SK-N-SH (cell line): ENCODE measurements at regions not wholly inside any gene's neighbourhood (a gene's known extent, or its start where the extent isn't known, plus 50 kb on each side); places are given as distances from the start of the nearest gene placed in this dataset.
"Not testable (repeated sequence)": the region's sequence is repeated elsewhere in the genome, so short reads cannot be mapped to it uniquely, and the experiment has no call there.

Source experiments
- CTCF ChIA-PET: fragments of 300-600, 350-600 bp; formaldehyde crosslinking; extraction: SDS; loops from one replicate; lab custom pipeline; 2021; lab: Yijun Ruan, JAX
- POLR2A ChIA-PET: fragments of 350-600 bp; sonication (Branson Sonifier 250); formaldehyde crosslinking; extraction: SDS; loops from one replicate; lab custom pipeline; 2020; ENCODE audit warnings: antibody characterized with exemption, inconsistent platforms; lab: Yijun Ruan, JAX
- DNase-seq: peaks from one replicate; pipeline ENCODE4 v3.0.0; 2012
- H2AFZ ChIP-seq: fragments of 200-600 bp; sonication (generic); 2 replicates; pipeline ENCODE4 v1.8.1; 2016; ENCODE audit warnings: antibody characterized with exemption, mild to moderate bottlenecking, low read depth
- H3F3A ChIP-seq: fragments of 200-600 bp; sonication (generic); replicated peaks from 2 replicates; pipeline ENCODE3; 2016; ENCODE audit warnings: antibody characterized with exemption, mild to moderate bottlenecking; ENCODE audit not compliant: insufficient read depth
- H3K27ac ChIP-seq, 2 experiments: fragments of 200-500 bp in 1 of 2; fragments of 200-600 bp in 1 of 2; sonication (Bioruptor generic) in 1 of 2; sonication (generic), shearing (Covaris generic) in 1 of 2; 2 replicates each; pipeline versions ENCODE4 v1.5.1 to v1.6.1; 2014 to 2016; ENCODE audit warnings: low read depth in 2 of 2, inconsistent platforms in 1 of 2, low read length in 1 of 2, mild to moderate bottlenecking in 1 of 2, mixed read lengths in 1 of 2
- H3K27me3 ChIP-seq: fragments of 200-600 bp; sonication (generic), shearing (Covaris generic); 2 replicates; pipeline ENCODE4 v1.6.1; 2016; ENCODE audit warnings: mixed run types; ENCODE audit not compliant: insufficient read depth
- H3K36me3 ChIP-seq, 2 experiments: fragments of 200-500 bp in 1 of 2; fragments of 200-600 bp in 1 of 2; sonication (Bioruptor generic) in 1 of 2; sonication (generic) in 1 of 2; replicated peaks in 1 of 2; 2 replicates each; pipeline versions ENCODE3 to v1.5.1; 2014 to 2016; ENCODE audit warnings: low read length in 1 of 2, mild to moderate bottlenecking in 1 of 2; ENCODE audit not compliant: insufficient read depth in 2 of 2, control insufficient read depth in 1 of 2
- H3K4me1 ChIP-seq, 2 experiments: fragments of 200-500 bp in 1 of 2; fragments of 200-600 bp in 1 of 2; sonication (Bioruptor generic) in 1 of 2; sonication (generic), shearing (Covaris generic) in 1 of 2; 2 replicates each; pipeline versions ENCODE4 v1.5.1 to v1.6.1; 2014 to 2016; ENCODE audit warnings: low read depth in 1 of 2, low read length in 1 of 2, mixed run types in 1 of 2; ENCODE audit not compliant: insufficient read depth in 2 of 2, control insufficient read depth in 1 of 2
- H3K4me2 ChIP-seq: fragments of 200-600 bp; sonication (generic), shearing (Covaris generic); 2 replicates; pipeline ENCODE4 v1.6.1; 2017; ENCODE audit warnings: mixed run types
- H3K4me3 ChIP-seq, 2 experiments: fragments of 200-500 bp in 1 of 2; fragments of 200-600 bp in 1 of 2; sonication (Bioruptor generic) in 1 of 2; sonication (generic), shearing (Covaris generic) in 1 of 2; 2 replicates each; pipeline versions ENCODE4 v1.5.1 to v1.8.1; 2014 to 2016; ENCODE audit warnings: low read depth in 2 of 2, inconsistent platforms in 1 of 2, low read length in 1 of 2, mild to moderate bottlenecking in 1 of 2, mixed read lengths in 1 of 2, moderate library complexity in 1 of 2
- H3K79me2 ChIP-seq: fragments of 200-600 bp; sonication (generic); 2 replicates; pipeline ENCODE4 v1.8.1; 2017; ENCODE audit warnings: mild to moderate bottlenecking; ENCODE audit not compliant: insufficient read depth
- H3K9ac ChIP-seq: fragments of 200-600 bp; sonication (generic); 2 replicates; pipeline ENCODE4 v1.6.1; 2017; ENCODE audit warnings: mixed run types
- H3K9me2 ChIP-seq: fragments of 200-600 bp; sonication (generic); 2 replicates; pipeline ENCODE4 v1.6.1; 2017; ENCODE audit warnings: mixed run types
- H3K9me3 ChIP-seq: fragments of 200-600 bp; sonication (generic); 2 replicates; pipeline ENCODE4 v1.6.1; 2017; ENCODE audit warnings: mixed run types, mild to moderate bottlenecking, moderate library complexity
- H4K20me1 ChIP-seq: fragments of 200-600 bp; sonication (generic); 2 replicates; pipeline ENCODE4 v1.6.1; 2017; ENCODE audit warnings: mild to moderate bottlenecking, mixed run types; ENCODE audit not compliant: insufficient read depth
- EZH2phosphoT487 ChIP-seq: fragments of 200-600 bp; sonication (generic); IDR thresholded peaks from 2 replicates; pipeline ENCODE4 v1.6.1; 2017; ENCODE audit warnings: low read depth, mixed run types, mild to moderate bottlenecking, antibody characterized with exemption, moderate library complexity, borderline replicate concordance
- RAD21 ChIP-seq: IDR thresholded peaks from 2 replicates; pipeline ENCODE4 v1.6.1; 2012; ENCODE audit warnings: mild to moderate bottlenecking, low read length
- WGBS: methylation state at CpG from one replicate; pipeline ENCODE4 v1.1.6; 2017; ENCODE audit warnings: low lambda C conversion rate; 5-methylcytosine and 5-hydroxymethylcytosine counted together
- TF ChIP-seq, protein P1 (sequence below): IDR thresholded peaks from 2 replicates; pipeline ENCODE4 v1.4.0; 2012; ENCODE audit warnings: low read depth, borderline replicate concordance
- TF ChIP-seq, protein P2 (sequence below): fragments of 150-350 bp; IDR thresholded peaks from 2 replicates; pipeline ENCODE4 v1.6.1; 2017; ENCODE audit warnings: antibody characterized with exemption, low read length, low read depth, borderline replicate concordance
- TF ChIP-seq, protein P3 (sequence below): IDR thresholded peaks from 2 replicates; pipeline ENCODE4 v1.4.0; 2012; ENCODE audit warnings: low read depth
- TF ChIP-seq, protein P4 (sequence below): fragments of 200-600 bp; sonication (generic); IDR thresholded peaks from 2 replicates; pipeline ENCODE4 v1.6.1; 2017; ENCODE audit warnings: antibody characterized with exemption, mild to moderate bottlenecking, moderate library complexity

DNA sequence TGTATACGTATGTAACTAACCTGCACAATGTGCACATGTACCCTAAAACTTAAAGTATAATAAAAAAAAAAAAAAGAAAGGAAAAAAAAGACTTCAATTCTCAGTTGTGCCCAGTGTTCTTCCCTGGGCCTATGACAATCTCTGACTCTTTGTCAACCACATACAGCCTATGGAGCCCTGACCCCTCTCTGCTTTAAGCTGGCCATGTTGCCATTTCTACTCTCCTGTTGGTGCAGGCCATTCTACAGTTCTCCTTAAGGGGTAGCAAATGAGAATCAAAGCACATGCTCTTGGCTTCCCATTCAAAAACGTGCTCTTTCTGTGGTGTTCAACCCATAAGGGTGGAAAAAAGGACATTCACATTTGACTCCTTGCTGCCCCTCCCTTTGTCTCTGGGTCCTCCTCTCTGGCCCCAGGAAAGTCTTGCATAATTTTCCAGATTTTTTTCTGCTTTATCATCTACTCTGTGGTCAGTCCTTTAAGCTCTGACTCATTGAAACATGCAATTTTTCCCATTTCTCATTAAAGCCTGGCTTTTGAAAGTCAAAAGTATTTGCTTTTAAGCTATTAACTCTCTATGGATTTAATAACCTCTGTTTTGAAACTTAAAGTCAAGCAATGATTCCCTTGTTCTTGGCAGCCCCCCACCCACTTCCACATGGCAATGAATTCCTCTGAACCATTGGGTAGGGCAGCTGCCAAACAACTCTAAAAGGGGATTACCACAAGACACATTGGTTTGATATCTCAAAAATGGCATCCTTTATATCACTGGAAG is 208.6 kb upstream of the MCHR2 start (continued):
- TF ChIP-seq, protein P1, sequence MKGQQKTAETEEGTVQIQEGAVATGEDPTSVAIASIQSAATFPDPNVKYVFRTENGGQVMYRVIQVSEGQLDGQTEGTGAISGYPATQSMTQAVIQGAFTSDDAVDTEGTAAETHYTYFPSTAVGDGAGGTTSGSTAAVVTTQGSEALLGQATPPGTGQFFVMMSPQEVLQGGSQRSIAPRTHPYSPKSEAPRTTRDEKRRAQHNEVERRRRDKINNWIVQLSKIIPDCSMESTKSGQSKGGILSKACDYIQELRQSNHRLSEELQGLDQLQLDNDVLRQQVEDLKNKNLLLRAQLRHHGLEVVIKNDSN: no peak
- no peak for TF ChIP-seq RAD21

DNA sequence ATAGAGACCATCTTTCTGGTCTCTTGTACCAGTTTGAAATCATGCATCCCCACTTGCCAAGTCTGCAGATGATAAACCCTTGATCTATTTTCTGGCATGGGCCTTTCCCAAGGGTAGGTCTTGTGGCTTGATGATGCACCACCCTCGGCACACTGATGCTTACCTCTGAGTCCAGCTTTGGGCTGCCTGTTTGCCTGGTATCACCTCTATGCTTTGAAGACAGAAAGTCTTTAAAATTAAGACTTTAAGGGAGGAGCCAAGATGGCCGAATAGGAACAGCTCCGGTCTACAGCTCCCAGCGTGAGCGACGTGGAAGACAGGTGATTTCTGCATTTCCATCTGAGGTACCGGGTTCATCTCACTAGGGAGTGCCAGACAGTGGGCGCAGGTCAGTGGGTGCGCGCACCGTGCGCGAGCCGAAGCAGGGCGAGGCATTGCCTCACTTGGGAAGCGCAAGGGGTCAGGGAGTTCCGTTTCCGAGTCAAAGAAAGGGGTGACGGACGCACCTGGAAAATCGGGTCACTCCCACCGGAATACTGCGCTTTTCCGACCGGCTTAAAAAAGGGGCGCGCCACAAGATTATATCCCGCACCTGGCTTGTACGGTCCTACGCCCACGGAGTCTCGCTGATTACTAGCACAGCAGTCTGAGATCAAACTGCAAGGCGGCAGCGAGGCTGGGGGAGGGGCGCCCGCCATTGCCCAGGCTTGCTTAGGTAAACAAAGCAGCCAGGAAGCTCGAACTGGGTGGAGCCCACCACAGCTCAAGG is 202.4 kb upstream of the MCHR2 start:
- H4K20me1 ChIP-seq, H3F3A ChIP-seq, DNase-seq, H3K27me3 ChIP-seq, H3K4me1 ChIP-seq, H3K27ac ChIP-seq, H3K4me3 ChIP-seq, CTCF ChIA-PET, H3K9ac ChIP-seq, H2AFZ ChIP-seq, H3K9me3 ChIP-seq, POLR2A ChIA-PET, H3K79me2 ChIP-seq, H3K4me2 ChIP-seq, H3K9me2 ChIP-seq, H3K36me3 ChIP-seq: not testable (repeated sequence)
- 90% methylated on average over 32 of the region's 37 CpGs for WGBS

DNA sequence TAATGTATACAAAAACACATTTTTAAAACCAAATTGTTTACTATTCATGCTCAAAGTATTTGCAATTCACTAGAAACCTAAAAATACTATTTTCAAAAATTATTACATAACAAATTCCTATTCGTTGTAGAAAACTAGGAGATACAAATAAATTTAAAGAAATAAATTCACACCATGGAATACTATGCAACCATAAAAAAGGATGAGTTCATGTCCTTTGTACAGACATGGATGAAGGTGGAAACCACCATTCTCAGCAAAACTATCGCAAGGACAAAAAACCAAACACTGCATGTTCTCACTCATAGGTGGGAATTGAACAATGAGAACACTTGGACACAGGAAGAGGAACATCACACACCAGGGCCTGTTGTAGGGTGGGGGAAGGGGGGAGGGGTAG is 201.2 kb upstream of the MCHR2 start:
- H4K20me1 ChIP-seq, H3K36me3 ChIP-seq, CTCF ChIA-PET, H3K4me3 ChIP-seq, H3F3A ChIP-seq, H3K9me2 ChIP-seq, POLR2A ChIA-PET, DNase-seq, H2AFZ ChIP-seq, H3K79me2 ChIP-seq, H3K4me2 ChIP-seq, H3K27ac ChIP-seq, H3K9ac ChIP-seq, H3K27me3 ChIP-seq, H3K4me1 ChIP-seq, H3K9me3 ChIP-seq: not testable (repeated sequence)
- 47% methylated on average over 2 of the region's 2 CpGs for WGBS

DNA sequence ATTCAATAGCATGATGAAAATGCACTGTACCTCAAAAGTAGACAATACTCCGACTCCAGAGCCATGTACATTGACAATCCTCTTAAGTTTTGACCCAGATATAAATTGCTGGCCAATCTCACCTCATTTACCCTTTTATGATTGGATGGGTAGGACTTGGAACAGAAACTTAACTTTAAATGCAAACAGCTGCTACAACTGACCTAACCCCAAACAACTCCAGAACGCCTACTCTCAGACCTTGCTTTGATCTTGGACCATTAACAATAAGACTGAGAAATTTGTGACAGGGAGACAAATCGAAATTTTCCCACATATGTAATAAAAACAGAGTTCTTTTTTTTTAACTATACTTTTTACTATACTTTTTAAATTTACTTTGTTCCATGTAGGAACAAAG is 200.5 kb upstream of the MCHR2 start:
- no peaks in the 10 kb centered on the region for H3F3A ChIP-seq
- no peaks in the 10 kb centered on the region for H3K36me3 ChIP-seq
- peak overlapping the region; percentile 49; the same call in 1 of the 2 replicates for H2AFZ ChIP-seq
- no peaks in the 10 kb centered on the region for H3K9me2 ChIP-seq
- no peak overlapping the region for H3K4me2 ChIP-seq
- no peaks in the 10 kb centered on the region for H4K20me1 ChIP-seq
- CTCF ChIA-PET: no interaction called here
- 42% methylated on average over 3 of the region's 3 CpGs for WGBS
- no peaks in the 10 kb centered on the region for H3K27me3 ChIP-seq
- no peaks in the 10 kb centered on the region for H3K9me3 ChIP-seq
- DNase-seq: no peak
- no peaks in the 10 kb centered on the region for H3K79me2 ChIP-seq
- POLR2A ChIA-PET: no interaction called here
- no peak overlapping the region for H3K27ac ChIP-seq
- H3K4me3 ChIP-seq: no peak overlapping the region
- TF ChIP-seq, protein P2, sequence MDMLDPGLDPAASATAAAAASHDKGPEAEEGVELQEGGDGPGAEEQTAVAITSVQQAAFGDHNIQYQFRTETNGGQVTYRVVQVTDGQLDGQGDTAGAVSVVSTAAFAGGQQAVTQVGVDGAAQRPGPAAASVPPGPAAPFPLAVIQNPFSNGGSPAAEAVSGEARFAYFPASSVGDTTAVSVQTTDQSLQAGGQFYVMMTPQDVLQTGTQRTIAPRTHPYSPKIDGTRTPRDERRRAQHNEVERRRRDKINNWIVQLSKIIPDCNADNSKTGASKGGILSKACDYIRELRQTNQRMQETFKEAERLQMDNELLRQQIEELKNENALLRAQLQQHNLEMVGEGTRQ: no peak
- no peak for TF ChIP-seq EZH2phosphoT487
- TF ChIP-seq, protein P3, sequence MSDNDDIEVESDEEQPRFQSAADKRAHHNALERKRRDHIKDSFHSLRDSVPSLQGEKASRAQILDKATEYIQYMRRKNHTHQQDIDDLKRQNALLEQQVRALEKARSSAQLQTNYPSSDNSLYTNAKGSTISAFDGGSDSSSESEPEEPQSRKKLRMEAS: no peak
- TF ChIP-seq, protein P4, sequence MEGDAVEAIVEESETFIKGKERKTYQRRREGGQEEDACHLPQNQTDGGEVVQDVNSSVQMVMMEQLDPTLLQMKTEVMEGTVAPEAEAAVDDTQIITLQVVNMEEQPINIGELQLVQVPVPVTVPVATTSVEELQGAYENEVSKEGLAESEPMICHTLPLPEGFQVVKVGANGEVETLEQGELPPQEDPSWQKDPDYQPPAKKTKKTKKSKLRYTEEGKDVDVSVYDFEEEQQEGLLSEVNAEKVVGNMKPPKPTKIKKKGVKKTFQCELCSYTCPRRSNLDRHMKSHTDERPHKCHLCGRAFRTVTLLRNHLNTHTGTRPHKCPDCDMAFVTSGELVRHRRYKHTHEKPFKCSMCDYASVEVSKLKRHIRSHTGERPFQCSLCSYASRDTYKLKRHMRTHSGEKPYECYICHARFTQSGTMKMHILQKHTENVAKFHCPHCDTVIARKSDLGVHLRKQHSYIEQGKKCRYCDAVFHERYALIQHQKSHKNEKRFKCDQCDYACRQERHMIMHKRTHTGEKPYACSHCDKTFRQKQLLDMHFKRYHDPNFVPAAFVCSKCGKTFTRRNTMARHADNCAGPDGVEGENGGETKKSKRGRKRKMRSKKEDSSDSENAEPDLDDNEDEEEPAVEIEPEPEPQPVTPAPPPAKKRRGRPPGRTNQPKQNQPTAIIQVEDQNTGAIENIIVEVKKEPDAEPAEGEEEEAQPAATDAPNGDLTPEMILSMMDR: no peak
- H3K9ac ChIP-seq: no peak overlapping the region
- no peaks in the 10 kb centered on the region for H3K4me1 ChIP-seq
